Osteoblast (primary cell): ENCODE measurements at regions not wholly inside any gene's neighbourhood (a gene's known extent, or its start where the extent isn't known, plus 50 kb on each side); places are given as distances from the start of the nearest gene placed in this dataset.

Experiments used
- DNase-seq: peaks from one replicate; pipeline ENCODE4 v3.0.0; 2011; ENCODE audit warnings: low spot score, mixed read lengths; ENCODE audit not compliant: insufficient read length; ENCODE audit errors: missing footprints
- H2AFZ ChIP-seq: 2 replicates; pipeline ENCODE4 v1.6.0; 2011; ENCODE audit warnings: mild to moderate bottlenecking, low read length
- H3K27ac ChIP-seq: 2 replicates; pipeline ENCODE4 v1.5.1; 2011; ENCODE audit warnings: mild to moderate bottlenecking, low read depth, low read length, moderate library complexity
- H3K27me3 ChIP-seq: 2 replicates; pipeline ENCODE4 v1.6.0; 2012; ENCODE audit warnings: mild to moderate bottlenecking, control low read depth, inconsistent platforms, low read length, moderate library complexity; ENCODE audit not compliant: insufficient read depth
- H3K36me3 ChIP-seq: 2 replicates; pipeline ENCODE4 v1.5.1; 2011; ENCODE audit warnings: mild to moderate bottlenecking, low read length, control low read depth, moderate library complexity; ENCODE audit not compliant: insufficient read depth
- H3K4me1 ChIP-seq: 2 replicates; pipeline ENCODE4 v1.5.1; 2011; ENCODE audit warnings: mild to moderate bottlenecking, low read length, control low read depth, moderate library complexity; ENCODE audit not compliant: insufficient read depth
- H3K4me2 ChIP-seq: 2 replicates; pipeline ENCODE4 v1.6.0; 2011; ENCODE audit warnings: mild to moderate bottlenecking, low read length; ENCODE audit not compliant: insufficient read depth
- H3K4me3 ChIP-seq: fragments of 200-600 bp; sonication (generic); 3 replicates; pipeline ENCODE4 v1.5.1; 2012; ENCODE audit warnings: mild to moderate bottlenecking, low read length, inconsistent platforms; ENCODE audit not compliant: insufficient read depth
- H3K79me2 ChIP-seq: 2 replicates; pipeline ENCODE4 v1.6.0; 2012; ENCODE audit warnings: mild to moderate bottlenecking, low read length, control low read depth, inconsistent platforms; ENCODE audit not compliant: insufficient read depth
- H3K9me3 ChIP-seq: 2 replicates; pipeline ENCODE4 v1.5.1; 2011; ENCODE audit warnings: low read depth, low read length, control low read depth
- H4K20me1 ChIP-seq: 2 replicates; pipeline ENCODE4 v1.6.0; 2012; ENCODE audit warnings: mild to moderate bottlenecking, low read length, control low read depth; ENCODE audit not compliant: insufficient read depth
- CTCF ChIP-seq: IDR thresholded peaks from 2 replicates; pipeline ENCODE4 v1.5.1; 2011; ENCODE audit warnings: mild to moderate bottlenecking, low read depth, low read length, moderate library complexity; ENCODE audit errors: extremely low read depth

DNA sequence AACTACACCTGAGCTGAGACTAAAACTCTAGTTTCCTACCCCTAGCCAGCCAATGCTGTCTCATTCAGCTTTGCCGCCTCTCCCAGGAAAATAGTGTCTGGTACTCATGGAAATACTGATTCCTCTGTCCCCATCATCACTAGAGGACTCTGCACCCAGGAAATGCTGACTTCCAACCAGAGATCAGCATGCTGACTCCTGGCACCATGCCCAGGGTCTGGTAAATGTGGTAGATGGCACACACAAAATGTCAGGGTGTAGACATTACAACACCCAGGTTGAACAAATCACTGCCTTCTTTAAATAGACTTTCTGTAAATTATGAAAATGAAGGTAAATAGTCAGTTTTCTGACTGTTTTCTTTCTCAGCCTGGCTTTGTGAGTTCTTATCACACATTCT is 307.3 kb upstream of the CHAC2 start:
- no peak overlapping the region for H3K4me3 ChIP-seq
- no peaks in the 10 kb centered on the region for H3K36me3 ChIP-seq
- no peaks in the 10 kb centered on the region for H3K9me3 ChIP-seq
- DNase-seq: no peak
- H4K20me1 ChIP-seq: no peaks in the 10 kb centered on the region
- no peak overlapping the region for H2AFZ ChIP-seq
- H3K4me1 ChIP-seq: no peaks in the 10 kb centered on the region
- no peak for TF ChIP-seq CTCF
- peaks cover 3% of the 10 kb centered on the region for H3K27me3 ChIP-seq
- no peak overlapping the region for H3K4me2 ChIP-seq
- no peak overlapping the region for H3K27ac ChIP-seq
- H3K79me2 ChIP-seq: no peaks in the 10 kb centered on the region

- Histone ChIP-seq H3K36me3 (no peaks in the 10 kb centered on the region), H3K4me2 (no peak overlapping the region), H3K4me1 (no peaks in the 10 kb centered on the region), H2AFZ (no peak overlapping the region), H3K79me2 (no peaks in the 10 kb centered on the region), H3K4me3 (no peak overlapping the region), H3K27me3 (peaks cover 5% of the 10 kb centered on the region), H3K9me3 (no peaks in the 10 kb centered on the region), H3K27ac (no peak overlapping the region), H4K20me1 (no peaks in the 10 kb centered on the region)
- no peak for TF ChIP-seq CTCF
- no peak for DNase-seq
Observed at GRCh38 chr2:53455094-53455493, 312.5 kb upstream of the CHAC2 start.

DNA sequence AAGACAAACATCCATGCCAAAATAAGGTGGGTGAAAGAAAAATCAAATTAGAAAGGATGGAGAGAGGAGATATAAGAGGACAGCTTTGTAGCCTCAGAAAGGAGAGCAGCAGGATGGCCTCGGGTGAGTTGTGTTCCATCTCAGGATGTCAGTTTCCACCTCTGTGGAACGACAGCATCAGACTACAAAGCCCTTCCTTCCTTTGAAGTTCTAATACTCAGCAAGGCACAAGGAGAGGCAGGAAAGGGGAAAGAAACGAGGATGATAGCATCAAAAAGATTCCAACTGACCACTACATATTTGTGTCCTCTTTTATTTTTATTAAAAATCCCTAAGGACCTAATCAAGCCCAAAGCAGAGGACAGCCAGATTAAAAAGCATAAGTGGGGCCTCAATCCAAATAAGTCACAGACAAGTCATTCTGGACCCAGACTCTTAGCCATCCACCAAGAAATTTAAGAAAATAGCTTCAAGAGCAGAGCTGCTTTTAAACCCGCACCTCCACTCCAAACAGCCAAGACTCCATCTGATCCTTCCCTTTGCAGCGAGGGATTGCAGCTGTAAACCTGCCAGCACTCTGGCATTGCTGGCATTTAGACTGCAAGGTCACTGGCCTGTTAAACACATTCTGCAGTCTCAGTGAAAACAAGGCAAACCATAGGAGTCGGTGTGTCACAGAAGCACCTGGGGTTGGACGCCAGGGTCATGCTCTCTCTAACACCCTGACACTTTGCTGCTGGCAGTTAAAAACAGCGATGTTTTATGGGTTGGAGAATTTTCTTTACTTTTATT is 314.5 kb upstream of the CHAC2 start:
- Histone ChIP-seq H3K27me3 (peaks cover 5% of the 10 kb centered on the region), H3K9me3 (no peaks in the 10 kb centered on the region), H3K79me2 (no peaks in the 10 kb centered on the region), H3K4me1 (no peaks in the 10 kb centered on the region), H3K4me3 (no peak overlapping the region), H4K20me1 (no peaks in the 10 kb centered on the region), H3K4me2 (no peak overlapping the region), H2AFZ (no peak overlapping the region), H3K36me3 (no peaks in the 10 kb centered on the region), H3K27ac (no peak overlapping the region)
- no peak for TF ChIP-seq CTCF
- DNase-seq: no peak

DNA sequence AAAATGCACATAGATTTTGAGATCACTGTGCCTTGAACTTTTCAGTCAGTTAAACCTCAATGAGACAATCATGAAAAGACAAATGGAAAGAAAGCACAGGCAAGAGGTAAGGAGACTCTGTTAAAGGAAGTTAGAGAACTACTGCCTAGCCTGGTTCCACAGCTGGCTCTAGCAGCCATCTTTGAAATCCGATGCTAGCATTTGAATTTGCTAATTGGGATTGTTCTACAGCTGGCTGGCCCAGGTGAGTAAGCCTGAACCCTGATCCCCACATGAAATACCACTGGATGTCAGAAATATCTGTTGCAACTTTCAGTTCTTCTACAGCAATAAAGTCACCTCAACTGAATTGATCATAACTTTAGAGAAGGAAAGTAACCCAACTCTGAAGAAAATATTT is 315.2 kb upstream of the CHAC2 start:
- no peak overlapping the region for H2AFZ ChIP-seq
- H3K36me3 ChIP-seq: no peaks in the 10 kb centered on the region
- no peaks in the 10 kb centered on the region for H4K20me1 ChIP-seq
- no peaks in the 10 kb centered on the region for H3K4me1 ChIP-seq
- no peak for DNase-seq
- no peak overlapping the region for H3K4me3 ChIP-seq
- TF ChIP-seq CTCF: no peak
- no peaks in the 10 kb centered on the region for H3K79me2 ChIP-seq
- peaks cover 5% of the 10 kb centered on the region for H3K27me3 ChIP-seq
- no peaks in the 10 kb centered on the region for H3K9me3 ChIP-seq
- H3K4me2 ChIP-seq: no peak overlapping the region
- no peak overlapping the region for H3K27ac ChIP-seq
